ENCODE measurements at regions not wholly inside any gene's neighbourhood (a gene's known extent, or its start where the extent isn't known, plus 50 kb on each side); places are given as distances from the start of the nearest gene placed in this dataset.

GRCh38 chr4:145285928-145286327, 105.5 kb upstream of the OTUD4 start:
- TF ChIP-seq CTCF (IDR thresholded peaks at IDR 0.05) (no peak), POLR2A (IDR thresholded peaks at IDR 0.05) (no peak)

All from ovary (tissue), 3 donors.